Liver (tissue), 8 donors: ENCODE measurements at regions not wholly inside any gene's neighbourhood (a gene's known extent, or its start where the extent isn't known, plus 50 kb on each side); places are given as distances from the start of the nearest gene placed in this dataset.

Source experiments
- DNase-seq: peaks from one replicate; pipeline ENCODE4 v3.0.0-alpha.2; 2017; ENCODE audit warnings: low spot score
- H3K27ac ChIP-seq, 2 donors: one replicate each; pipeline ENCODE4 v1.7.0; 2013; ENCODE audit warnings: inconsistent platforms in 2 of 2, low read length in 2 of 2, control low read depth in 1 of 2, low read depth in 1 of 2, mild to moderate bottlenecking in 1 of 2
- H3K27me3 ChIP-seq, 4 donors: one replicate each; pipeline versions ENCODE4 v1.6.1 to v1.7.0; 2013; ENCODE audit warnings: low read length in 3 of 4, inconsistent platforms in 1 of 4, mild to moderate bottlenecking in 1 of 4, moderate library complexity in 1 of 4; ENCODE audit not compliant: control insufficient read depth in 4 of 4, insufficient read depth in 4 of 4
- H3K36me3 ChIP-seq, 4 donors: one replicate each; pipeline versions ENCODE4 v1.6.1 to v1.7.0; 2013; ENCODE audit warnings: low read length in 3 of 4, mild to moderate bottlenecking in 3 of 4, low read depth in 1 of 4, moderate library complexity in 1 of 4; ENCODE audit not compliant: control insufficient read depth in 4 of 4, insufficient read depth in 3 of 4
- H3K4me1 ChIP-seq, 4 donors: one replicate each; pipeline versions ENCODE4 v1.6.1 to v1.7.0; 2013; ENCODE audit warnings: low read length in 3 of 4, mild to moderate bottlenecking in 3 of 4, moderate library complexity in 1 of 4; ENCODE audit not compliant: control insufficient read depth in 4 of 4, insufficient read depth in 4 of 4
- H3K4me3 ChIP-seq, 3 donors: one replicate each; pipeline versions ENCODE4 v1.6.1 to v1.7.0; 2013; ENCODE audit warnings: low read length in 3 of 3, control low read depth in 1 of 3, low read depth in 1 of 3, mild to moderate bottlenecking in 1 of 3
- H3K9ac ChIP-seq, 2 donors: one replicate each; pipeline ENCODE4 v1.7.0; 2013; ENCODE audit warnings: low read length in 2 of 2, mild to moderate bottlenecking in 2 of 2, moderate library complexity in 2 of 2, control low read depth in 1 of 2, low read depth in 1 of 2
- H3K9me3 ChIP-seq, 4 donors: one replicate each; pipeline versions ENCODE4 v1.6.1 to v1.7.0; 2013; ENCODE audit warnings: low read length in 3 of 4; ENCODE audit not compliant: control insufficient read depth in 4 of 4
- ATF3 ChIP-seq: IDR thresholded peaks from 2 replicates; pipeline ENCODE4 v1.6.1; 2016; ENCODE audit warnings: antibody characterized with exemption
- EGR1 ChIP-seq, 2 donors: IDR thresholded peaks; 2 replicates each; pipeline ENCODE4 v1.6.1; 2016 to 2018; ENCODE audit warnings: antibody characterized with exemption in 2 of 2, low read depth in 2 of 2
- FOXA1 ChIP-seq: IDR thresholded peaks from 2 replicates; pipeline ENCODE4 v1.6.1; 2016; ENCODE audit warnings: antibody characterized with exemption
- FOXA2 ChIP-seq: IDR thresholded peaks from 2 replicates; pipeline ENCODE4 v1.6.1; 2016; ENCODE audit warnings: antibody characterized with exemption
- GABPA ChIP-seq, 2 donors: IDR thresholded peaks in 1 of 2; conservative IDR thresholded peaks in 1 of 2; 2 replicates each; pipeline ENCODE4 v1.6.1; 2016; ENCODE audit warnings: antibody characterized with exemption in 2 of 2, mild to moderate bottlenecking in 1 of 2, moderate library complexity in 1 of 2
- HNF4A ChIP-seq, 2 donors: conservative IDR thresholded peaks; 2 replicates each; pipeline ENCODE4 v1.6.1; 2016; ENCODE audit warnings: antibody characterized with exemption in 2 of 2, mild to moderate bottlenecking in 2 of 2
- JUND ChIP-seq, 2 donors: IDR thresholded peaks; 2 replicates each; pipeline ENCODE4 v1.6.1; 2016; ENCODE audit warnings: antibody characterized with exemption in 2 of 2
- MAX ChIP-seq: IDR thresholded peaks from 2 replicates; pipeline ENCODE4 v1.6.1; 2016; ENCODE audit warnings: antibody characterized with exemption
- NR2F2 ChIP-seq: IDR thresholded peaks from 2 replicates; pipeline ENCODE4 v1.6.1; 2016; ENCODE audit warnings: antibody characterized with exemption
- RAD21 ChIP-seq, 2 donors: IDR thresholded peaks; 2 replicates each; pipeline ENCODE4 v1.6.1; 2016; ENCODE audit warnings: antibody characterized with exemption in 2 of 2, mild to moderate bottlenecking in 2 of 2
- RXRA ChIP-seq, 2 donors: IDR thresholded peaks; 2 replicates each; pipeline ENCODE4 v1.6.1; 2017 to 2018; ENCODE audit warnings: antibody characterized with exemption in 2 of 2, mild to moderate bottlenecking in 1 of 2
- SP1 ChIP-seq: IDR thresholded peaks from 2 replicates; pipeline ENCODE4 v1.6.1; 2018; ENCODE audit warnings: antibody characterized with exemption, mild to moderate bottlenecking
- TAF1 ChIP-seq: conservative IDR thresholded peaks from 2 replicates; pipeline ENCODE4 v1.6.1; 2016; ENCODE audit warnings: antibody characterized with exemption, mild to moderate bottlenecking
- YY1 ChIP-seq: IDR thresholded peaks from 2 replicates; pipeline ENCODE4 v1.6.1; 2016; ENCODE audit warnings: antibody characterized with exemption, mild to moderate bottlenecking
- WGBS: extraction: QIAGEN DNeasy Blood & Tissue Kit; methylation state at CpG from one replicate; pipeline ENCODE4 v1.1.7; 2013; 5-methylcytosine and 5-hydroxymethylcytosine counted together
- TF ChIP-seq, protein P1 (sequence below): fragments of 150-350 bp; IDR thresholded peaks from 2 replicates; pipeline ENCODE4 v1.5.1; 2017; ENCODE audit warnings: improper control_type of control experiment, low read depth, low read length; ENCODE audit not compliant: missing input control
- TF ChIP-seq, protein P2 (sequence below): IDR thresholded peaks from 2 replicates; pipeline ENCODE4 v1.6.1; 2016; ENCODE audit warnings: antibody characterized with exemption
- donor health status: healthy.
- donor health status: healthy.
- donor health status: healthy.
- donor health status: healthy.
- donor health status: healthy.

- no peak overlapping the region for H3K27ac ChIP-seq
- H3K4me3 ChIP-seq: no peak overlapping the region
- DNase-seq: no peak
- H3K36me3 ChIP-seq: no peaks in the 10 kb centered on the region
- H3K9me3 ChIP-seq: peaks cover 0 to 4% (median 1%) of the 10 kb centered on the region in 4 donors
- H3K9ac ChIP-seq: no peak overlapping the region
- WGBS: 44% methylated on average over 1 of the region's 1 CpG
- H3K4me1 ChIP-seq: no peaks in the 10 kb centered on the region
- H3K27me3 ChIP-seq: peaks cover 0 to 7% (median 0%) of the 10 kb centered on the region in 4 donors
- TF ChIP-seq, protein P1, sequence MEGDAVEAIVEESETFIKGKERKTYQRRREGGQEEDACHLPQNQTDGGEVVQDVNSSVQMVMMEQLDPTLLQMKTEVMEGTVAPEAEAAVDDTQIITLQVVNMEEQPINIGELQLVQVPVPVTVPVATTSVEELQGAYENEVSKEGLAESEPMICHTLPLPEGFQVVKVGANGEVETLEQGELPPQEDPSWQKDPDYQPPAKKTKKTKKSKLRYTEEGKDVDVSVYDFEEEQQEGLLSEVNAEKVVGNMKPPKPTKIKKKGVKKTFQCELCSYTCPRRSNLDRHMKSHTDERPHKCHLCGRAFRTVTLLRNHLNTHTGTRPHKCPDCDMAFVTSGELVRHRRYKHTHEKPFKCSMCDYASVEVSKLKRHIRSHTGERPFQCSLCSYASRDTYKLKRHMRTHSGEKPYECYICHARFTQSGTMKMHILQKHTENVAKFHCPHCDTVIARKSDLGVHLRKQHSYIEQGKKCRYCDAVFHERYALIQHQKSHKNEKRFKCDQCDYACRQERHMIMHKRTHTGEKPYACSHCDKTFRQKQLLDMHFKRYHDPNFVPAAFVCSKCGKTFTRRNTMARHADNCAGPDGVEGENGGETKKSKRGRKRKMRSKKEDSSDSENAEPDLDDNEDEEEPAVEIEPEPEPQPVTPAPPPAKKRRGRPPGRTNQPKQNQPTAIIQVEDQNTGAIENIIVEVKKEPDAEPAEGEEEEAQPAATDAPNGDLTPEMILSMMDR: no peak
- TF ChIP-seq HNF4A (conservative IDR thresholded peaks at IDR 0.05) (no peak), JUND (IDR thresholded peaks at IDR 0.05) (no peak), YY1 (no peak), MAX (no peak), GABPA (IDR thresholded peaks at IDR 0.05 in 1 of 2, conservative IDR thresholded peaks at IDR 0.05 in 1 of 2) (no peak), FOXA2 (no peak), ATF3 (no peak), FOXA1 (no peak)
Measured at GRCh38 chr5:153099328-153099727, 391.1 kb upstream of the GRIA1 start.

DNA sequence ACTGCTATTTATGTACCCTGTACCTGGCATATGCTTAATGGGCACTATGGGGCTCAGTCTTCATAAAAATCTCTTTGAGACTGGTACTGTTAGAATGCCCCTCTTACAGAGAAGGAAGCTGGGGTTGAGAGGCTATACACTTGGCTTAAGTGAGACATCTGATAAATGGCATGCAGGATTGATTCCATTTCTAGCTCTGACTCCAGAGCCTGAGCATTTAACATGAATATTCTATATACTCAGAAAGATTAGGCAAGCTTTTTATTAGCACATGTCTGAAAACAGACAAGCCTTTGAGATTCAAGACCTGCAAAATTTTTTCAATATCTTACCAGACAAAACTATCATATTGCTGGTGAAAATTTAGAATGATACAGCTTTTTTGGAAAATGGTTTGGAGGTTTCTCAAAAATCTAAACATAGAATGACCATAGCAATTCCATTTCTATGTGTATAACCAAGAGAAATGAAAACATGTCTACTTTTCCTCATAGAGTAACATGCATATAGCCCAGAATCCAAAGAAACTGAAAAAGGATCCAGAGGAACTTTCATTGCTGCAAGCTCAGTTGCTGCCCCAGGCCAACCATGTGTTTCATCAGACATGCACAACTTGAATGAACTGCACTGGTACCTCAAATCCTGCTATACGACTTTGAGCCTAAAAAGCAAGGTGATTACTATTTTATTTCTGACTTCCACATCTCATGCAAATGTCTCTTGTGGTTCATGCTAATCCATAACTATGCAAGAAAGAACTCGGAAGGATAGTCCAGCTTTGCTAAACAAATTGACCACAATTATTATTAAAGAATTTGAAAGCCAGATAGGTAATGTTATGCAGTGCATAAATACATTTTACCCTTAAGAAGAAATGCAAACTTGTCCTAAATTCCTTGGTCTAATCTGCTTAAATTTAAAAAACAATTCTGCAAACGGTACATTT lies 389.0 kb upstream of the GRIA1 start:
- no peaks in the 10 kb centered on the region for H3K36me3 ChIP-seq
- H3K27me3 ChIP-seq: peaks cover 0 to 5% (median 0%) of the 10 kb centered on the region in 4 donors
- WGBS: 60% methylated on average over 3 of the region's 3 CpGs
- no peaks in the 10 kb centered on the region for H3K4me1 ChIP-seq
- H3K27ac ChIP-seq: no peak overlapping the region
- no peak overlapping the region for H3K9ac ChIP-seq
- TF ChIP-seq RAD21 (IDR thresholded peaks at IDR 0.05): no peak
- TF ChIP-seq TAF1: no peak
- no peak for TF ChIP-seq GABPA (IDR thresholded peaks at IDR 0.05 in 1 of 2, conservative IDR thresholded peaks at IDR 0.05 in 1 of 2)
- no peak for TF ChIP-seq RXRA (IDR thresholded peaks at IDR 0.05)
- no peak for TF ChIP-seq FOXA2
- TF ChIP-seq, protein P2, sequence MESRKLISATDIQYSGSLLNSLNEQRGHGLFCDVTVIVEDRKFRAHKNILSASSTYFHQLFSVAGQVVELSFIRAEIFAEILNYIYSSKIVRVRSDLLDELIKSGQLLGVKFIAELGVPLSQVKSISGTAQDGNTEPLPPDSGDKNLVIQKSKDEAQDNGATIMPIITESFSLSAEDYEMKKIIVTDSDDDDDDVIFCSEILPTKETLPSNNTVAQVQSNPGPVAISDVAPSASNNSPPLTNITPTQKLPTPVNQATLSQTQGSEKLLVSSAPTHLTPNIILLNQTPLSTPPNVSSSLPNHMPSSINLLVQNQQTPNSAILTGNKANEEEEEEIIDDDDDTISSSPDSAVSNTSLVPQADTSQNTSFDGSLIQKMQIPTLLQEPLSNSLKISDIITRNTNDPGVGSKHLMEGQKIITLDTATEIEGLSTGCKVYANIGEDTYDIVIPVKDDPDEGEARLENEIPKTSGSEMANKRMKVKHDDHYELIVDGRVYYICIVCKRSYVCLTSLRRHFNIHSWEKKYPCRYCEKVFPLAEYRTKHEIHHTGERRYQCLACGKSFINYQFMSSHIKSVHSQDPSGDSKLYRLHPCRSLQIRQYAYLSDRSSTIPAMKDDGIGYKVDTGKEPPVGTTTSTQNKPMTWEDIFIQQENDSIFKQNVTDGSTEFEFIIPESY: no peak
- TF ChIP-seq NR2F2: no peak
- TF ChIP-seq SP1: no peak
- no peak for TF ChIP-seq EGR1 (IDR thresholded peaks at IDR 0.05; ENCODE audit: low read depth in 2 of 2)
- TF ChIP-seq YY1: no peak
- TF ChIP-seq FOXA1: no peak
- TF ChIP-seq ATF3: no peak
- DNase-seq: no peak
- peaks cover 0 to 4% (median 1%) of the 10 kb centered on the region in 4 donors for H3K9me3 ChIP-seq
- no peak overlapping the region for H3K4me3 ChIP-seq
